ENCODE measurements at regions not wholly inside any gene's neighbourhood (a gene's known extent, or its start where the extent isn't known, plus 50 kb on each side); places are given as distances from the start of the nearest gene placed in this dataset.
"Not testable (repeated sequence)": the region's sequence is repeated elsewhere in the genome, so short reads cannot be mapped to it uniquely, and the experiment has no call there.

DNA sequence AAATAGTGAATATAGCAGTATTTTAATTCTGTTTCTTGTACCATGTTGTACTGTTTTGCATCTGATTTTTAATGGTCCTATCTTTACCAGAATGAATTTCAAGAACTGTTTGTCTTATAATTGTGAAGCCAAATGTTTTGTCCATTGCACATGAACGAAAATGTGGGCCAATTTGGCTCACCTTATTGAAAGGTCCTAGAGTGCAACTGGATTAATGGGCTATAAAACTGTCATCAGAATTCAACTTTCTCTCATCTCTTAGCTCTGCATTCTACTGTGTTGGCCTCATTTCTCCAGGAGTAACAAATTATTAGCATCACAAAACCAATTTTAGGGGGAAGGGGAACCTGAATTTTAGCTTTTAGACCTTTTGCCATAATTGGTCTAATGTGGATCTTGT, 179.4 kb upstream of the NUDT12 start:
- no peak overlapping the region for H3K4me3 ChIP-seq (ENCODE audit: low read depth, low read length)
- DNase-seq (ENCODE audit: low read depth), result no peak
- TF ChIP-seq, protein P1, sequence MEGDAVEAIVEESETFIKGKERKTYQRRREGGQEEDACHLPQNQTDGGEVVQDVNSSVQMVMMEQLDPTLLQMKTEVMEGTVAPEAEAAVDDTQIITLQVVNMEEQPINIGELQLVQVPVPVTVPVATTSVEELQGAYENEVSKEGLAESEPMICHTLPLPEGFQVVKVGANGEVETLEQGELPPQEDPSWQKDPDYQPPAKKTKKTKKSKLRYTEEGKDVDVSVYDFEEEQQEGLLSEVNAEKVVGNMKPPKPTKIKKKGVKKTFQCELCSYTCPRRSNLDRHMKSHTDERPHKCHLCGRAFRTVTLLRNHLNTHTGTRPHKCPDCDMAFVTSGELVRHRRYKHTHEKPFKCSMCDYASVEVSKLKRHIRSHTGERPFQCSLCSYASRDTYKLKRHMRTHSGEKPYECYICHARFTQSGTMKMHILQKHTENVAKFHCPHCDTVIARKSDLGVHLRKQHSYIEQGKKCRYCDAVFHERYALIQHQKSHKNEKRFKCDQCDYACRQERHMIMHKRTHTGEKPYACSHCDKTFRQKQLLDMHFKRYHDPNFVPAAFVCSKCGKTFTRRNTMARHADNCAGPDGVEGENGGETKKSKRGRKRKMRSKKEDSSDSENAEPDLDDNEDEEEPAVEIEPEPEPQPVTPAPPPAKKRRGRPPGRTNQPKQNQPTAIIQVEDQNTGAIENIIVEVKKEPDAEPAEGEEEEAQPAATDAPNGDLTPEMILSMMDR (conservative IDR thresholded peaks at IDR 0.05; ENCODE audit: low read depth, low read length), result no peak

DNA sequence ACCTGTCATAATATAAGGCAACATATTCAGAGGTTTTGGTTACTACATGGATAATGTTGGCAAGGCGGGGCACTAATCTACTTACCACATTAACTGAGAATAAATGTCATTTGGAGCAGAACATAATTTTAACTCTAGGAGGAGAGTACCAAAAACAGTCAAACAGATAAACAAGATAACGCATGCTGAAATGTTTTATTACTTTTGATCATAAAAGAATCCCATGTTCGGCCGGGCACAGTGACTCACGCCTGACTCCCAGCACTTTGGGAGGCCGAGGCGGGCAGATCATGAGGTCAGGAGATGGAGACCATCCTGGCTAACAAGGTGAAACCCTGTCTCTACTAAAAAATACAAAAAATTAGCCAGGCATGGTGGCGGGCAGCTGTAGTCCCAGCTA, 173.8 kb upstream of the NUDT12 start:
- not testable (repeated sequence) for H3K4me3 ChIP-seq (ENCODE audit: low read depth, low read length); DNase-seq (ENCODE audit: low read depth)

DNA sequence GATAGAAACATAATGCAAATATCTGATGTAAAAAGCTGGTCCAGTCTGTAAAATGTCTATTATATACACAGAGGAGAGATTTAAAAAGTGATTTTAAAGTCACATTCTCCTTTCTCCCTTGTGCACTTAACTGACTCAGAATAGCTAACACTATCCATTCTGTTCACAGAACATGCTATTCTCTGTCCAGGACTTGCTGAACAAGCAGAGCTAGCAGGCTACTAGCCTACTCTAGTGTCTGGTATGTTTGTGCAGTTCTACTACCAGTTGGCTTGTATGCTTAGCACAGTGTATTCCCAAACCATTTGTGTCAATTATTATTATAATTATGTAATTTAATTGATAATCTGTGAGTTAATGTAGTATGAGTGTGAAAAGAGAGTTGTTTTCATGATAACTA, 161.7 kb upstream of the NUDT12 start:
- no peak overlapping the region for H3K4me3 ChIP-seq (ENCODE audit: low read depth, low read length)
- TF ChIP-seq, protein P1 (conservative IDR thresholded peaks at IDR 0.05; ENCODE audit: low read depth, low read length), result no peak
- DNase-seq (ENCODE audit: low read depth), result peak; percentile 6

DNA sequence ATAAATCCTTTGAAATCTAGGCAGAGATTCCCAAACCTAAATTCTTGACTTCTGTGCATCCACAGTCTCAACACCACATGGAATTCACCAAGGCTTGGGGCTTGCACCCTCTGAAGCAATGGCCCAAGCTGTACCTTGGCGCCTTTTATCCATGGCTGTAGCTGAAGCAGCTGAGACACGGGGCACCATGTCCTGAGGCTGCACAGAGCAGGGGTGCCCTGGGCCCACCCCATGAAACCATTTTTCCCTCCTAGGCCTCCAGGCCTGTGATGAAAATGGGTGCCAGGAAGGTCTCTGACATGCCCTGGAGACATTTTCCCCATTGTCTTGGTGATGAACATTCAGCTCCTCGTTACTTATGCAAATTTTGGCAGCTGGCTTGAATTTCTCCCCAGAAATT, 158.6 kb upstream of the NUDT12 start:
- H3K4me3 ChIP-seq (ENCODE audit: low read depth, low read length), result no peak overlapping the region
- no peak for DNase-seq (ENCODE audit: low read depth)
- TF ChIP-seq, protein P1 (conservative IDR thresholded peaks at IDR 0.05; ENCODE audit: low read depth, low read length), result no peak

DNA sequence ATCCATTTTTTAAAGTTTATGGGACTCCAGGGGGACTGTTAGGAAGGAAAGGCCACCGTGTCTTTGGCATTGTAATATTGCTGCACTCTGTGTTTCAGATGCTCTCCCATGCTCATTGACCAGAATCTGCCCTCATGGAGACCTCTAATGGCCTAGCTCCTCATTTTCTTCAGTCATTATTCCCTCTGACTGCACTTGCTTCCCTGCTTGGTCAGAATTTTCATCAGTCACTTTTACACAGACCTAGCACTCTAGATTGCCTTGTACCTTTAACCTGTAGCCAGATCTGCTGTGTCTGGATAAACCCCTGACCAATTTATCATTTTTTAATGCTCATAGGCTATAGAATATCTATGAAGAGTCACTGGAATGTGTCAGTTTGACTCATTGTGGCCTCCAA, 155.5 kb upstream of the NUDT12 start:
- no peak for DNase-seq (ENCODE audit: low read depth)
- no peak overlapping the region for H3K4me3 ChIP-seq (ENCODE audit: low read depth, low read length)
- TF ChIP-seq, protein P1 (conservative IDR thresholded peaks at IDR 0.05; ENCODE audit: low read depth, low read length), result no peak

DNA sequence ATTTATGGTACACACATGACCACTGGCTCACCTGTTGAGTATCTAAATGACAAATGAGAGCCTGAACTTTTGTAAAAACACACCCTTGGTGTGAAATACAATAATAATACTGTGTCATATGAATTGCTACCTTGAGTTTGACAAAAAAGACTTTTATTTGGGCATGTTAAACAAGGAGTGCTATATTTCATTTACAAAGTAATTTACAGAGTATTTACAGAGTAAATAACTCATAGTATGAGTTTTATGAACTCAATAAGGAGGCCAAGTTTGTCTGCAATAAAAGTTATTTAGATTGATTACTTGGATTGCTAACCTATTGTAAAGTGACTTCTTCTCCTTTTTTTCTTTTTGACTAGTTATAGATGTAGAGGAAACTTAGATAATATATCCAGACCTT, 146.0 kb upstream of the NUDT12 start:
- no peak overlapping the region for H3K4me3 ChIP-seq (ENCODE audit: low read depth, low read length)
- DNase-seq (ENCODE audit: low read depth), result no peak
- TF ChIP-seq, protein P1 (conservative IDR thresholded peaks at IDR 0.05; ENCODE audit: low read depth, low read length), result no peak

DNA sequence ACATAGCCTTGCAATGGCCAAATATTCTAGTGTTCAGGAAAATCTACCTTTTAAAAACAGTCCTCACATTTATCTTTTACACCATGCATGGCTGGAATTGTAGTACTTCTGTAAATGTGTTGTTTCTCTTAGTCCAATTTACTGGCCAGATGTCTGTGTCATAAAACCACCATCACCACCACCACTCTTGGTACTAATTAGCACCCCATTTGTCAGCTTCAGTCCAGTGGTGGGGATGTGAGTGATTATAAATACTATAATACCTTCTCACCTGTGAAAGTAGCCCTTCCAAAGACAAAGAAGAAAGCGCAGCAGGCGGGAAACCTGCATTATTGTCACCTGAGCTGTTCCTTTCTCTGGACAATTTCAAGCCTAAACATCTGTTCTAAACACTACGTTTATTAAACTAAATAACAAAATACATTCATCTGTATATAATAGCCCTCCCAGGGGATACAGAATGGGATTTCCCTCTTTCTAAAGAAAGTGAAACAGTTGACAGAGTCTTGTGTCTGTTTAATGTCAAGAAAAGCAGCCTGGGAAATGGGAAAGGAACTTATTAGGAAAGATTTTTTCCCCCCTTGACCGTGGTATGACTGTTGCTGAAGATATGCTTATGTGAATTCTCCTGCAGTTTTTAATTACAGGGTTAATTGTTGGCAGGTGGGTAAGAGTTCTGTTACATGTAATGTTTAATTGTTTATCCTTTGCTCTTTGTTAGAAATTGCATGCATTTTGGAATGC, 144.5 kb upstream of the NUDT12 start:
- DNase-seq (ENCODE audit: low read depth), result no peak
- TF ChIP-seq, protein P1 (conservative IDR thresholded peaks at IDR 0.05; ENCODE audit: low read depth, low read length), result no peak
- H3K4me3 ChIP-seq (ENCODE audit: low read depth, low read length), result no peak overlapping the region

All from choroid plexus epithelial cell (primary cell).